IMR-90 (cell line): ENCODE measurements at regions not wholly inside any gene's neighbourhood (a gene's known extent, or its start where the extent isn't known, plus 50 kb on each side); places are given as distances from the start of the nearest gene placed in this dataset.

Experiments
- ATAC-seq: fragments of 200-7000 bp; cut with Tn5 transposase; 2 replicates; pipeline ENCODE4 v1.9.1; 2020; ENCODE audit warnings: low read depth, mild to moderate bottlenecking, moderate library complexity
- BruUV-seq: library from RNA; stranded (reverse); fragments of 400-500 nt; replicated peaks from 2 replicates; lab custom pipeline; 2021; lab: Mats Ljungman, UMichigan
- CTCF ChIA-PET: fragments of 300-600 bp; formaldehyde crosslinking; extraction: SDS; loops from one replicate; lab custom pipeline; 2021; ENCODE audit warnings: antibody characterized with exemption; lab: Yijun Ruan, JAX
- POLR2A ChIA-PET: fragments of 300-600 bp; sonication (Branson Sonifier 250); formaldehyde crosslinking; loops from one replicate; lab custom pipeline; 2022; ENCODE audit warnings: antibody characterized with exemption; ENCODE audit not compliant: unreplicated experiment; lab: Charles Lee
- DNase-seq: peaks from one replicate; pipeline ENCODE4 v3.0.0; 2013
- H2AFZ ChIP-seq: replicated peaks from 2 replicates; pipeline ENCODE3; 2013; ENCODE audit warnings: low read length, mild to moderate bottlenecking; ENCODE audit not compliant: poor library complexity
- H2AK5ac ChIP-seq: 2 replicates; pipeline ENCODE4 v1.6.1; 2013; ENCODE audit warnings: low read depth, low read length, inconsistent platforms
- H2AK9ac ChIP-seq: replicated peaks from 2 replicates; pipeline ENCODE3; 2013; ENCODE audit warnings: mild to moderate bottlenecking, low read depth, low read length, moderate library complexity; ENCODE audit not compliant: poor library complexity
- H2BK120ac ChIP-seq: 2 replicates; pipeline ENCODE4 v1.6.1; 2013; ENCODE audit warnings: low read depth, low read length, inconsistent platforms
- H2BK15ac ChIP-seq: 3 replicates; pipeline ENCODE4 v1.6.1; 2013; ENCODE audit warnings: low read depth, low read length, inconsistent platforms
- H2BK20ac ChIP-seq: 2 replicates; pipeline ENCODE4 v1.6.1; 2013; ENCODE audit warnings: low read depth, mild to moderate bottlenecking, inconsistent platforms, low read length, moderate library complexity
- H2BK5ac ChIP-seq: 2 replicates; pipeline ENCODE4 v1.6.1; 2013; ENCODE audit warnings: mild to moderate bottlenecking, low read depth, low read length, inconsistent platforms; ENCODE audit not compliant: poor library complexity, severe bottlenecking
- H3K14ac ChIP-seq: replicated peaks from 2 replicates; pipeline ENCODE4 v1.6.1; 2013; ENCODE audit warnings: low read depth, low read length, inconsistent platforms
- H3K18ac ChIP-seq: 2 replicates; pipeline ENCODE4 v1.6.1; 2013; ENCODE audit warnings: low read depth, low read length, control low read depth
- H3K23ac ChIP-seq: 2 replicates; pipeline ENCODE4 v1.6.1; 2013; ENCODE audit warnings: low read depth, low read length, inconsistent platforms
- H3K27ac ChIP-seq: 2 replicates; pipeline ENCODE4 v1.5.1; 2013; ENCODE audit warnings: mild to moderate bottlenecking, control low read depth, low read length; ENCODE audit not compliant: insufficient read depth
- H3K27me3 ChIP-seq: 2 replicates; pipeline ENCODE4 v1.6.1; 2013; ENCODE audit warnings: low read length; ENCODE audit not compliant: control insufficient read depth, insufficient read depth
- H3K36me3 ChIP-seq: 2 replicates; pipeline ENCODE4 v1.6.1; 2013; ENCODE audit warnings: low read length, mixed read lengths; ENCODE audit not compliant: control insufficient read depth, insufficient read depth
- H3K4ac ChIP-seq: 2 replicates; pipeline ENCODE4 v1.6.1; 2013; ENCODE audit warnings: low read depth, low read length, inconsistent platforms
- H3K4me1 ChIP-seq: 2 replicates; pipeline ENCODE4 v1.6.1; 2013; ENCODE audit warnings: low read length, mixed read lengths; ENCODE audit not compliant: control insufficient read depth, insufficient read depth
- H3K4me2 ChIP-seq: 2 replicates; pipeline ENCODE4 v1.6.1; 2013; ENCODE audit warnings: low read depth, mild to moderate bottlenecking, control low read depth, low read length, moderate library complexity
- H3K4me3 ChIP-seq: 2 replicates; pipeline ENCODE4 v1.5.1; 2013; ENCODE audit warnings: low read depth, mild to moderate bottlenecking, control low read depth, low read length, moderate library complexity; ENCODE audit not compliant: insufficient read depth
- H3K56ac ChIP-seq: 2 replicates; pipeline ENCODE4 v1.6.1; 2013; ENCODE audit warnings: low read length, inconsistent platforms; ENCODE audit not compliant: insufficient read depth; ENCODE audit errors: extremely low read depth
- H3K79me1 ChIP-seq, 2 experiments: 2 replicates each; pipeline ENCODE4 v1.6.1; 2013; ENCODE audit warnings: low read length in 2 of 2, inconsistent platforms in 1 of 2, low read depth in 1 of 2
- H3K9ac ChIP-seq: 2 replicates; pipeline ENCODE4 v1.6.1; 2013; ENCODE audit warnings: low read depth, low read length, control low read depth
- H3K9me1 ChIP-seq: 2 replicates; pipeline ENCODE4 v1.6.1; 2013; ENCODE audit warnings: low read length, inconsistent platforms; ENCODE audit not compliant: insufficient read depth
- H3K9me3 ChIP-seq: 2 replicates; pipeline ENCODE4 v1.6.1; 2013; ENCODE audit warnings: low read length; ENCODE audit not compliant: control insufficient read depth, insufficient read depth
- H4K20me1 ChIP-seq: 2 replicates; pipeline ENCODE4 v1.6.1; 2013; ENCODE audit warnings: low read length, inconsistent platforms; ENCODE audit not compliant: insufficient read depth
- H4K5ac ChIP-seq: 2 replicates; pipeline ENCODE4 v1.6.1; 2013; ENCODE audit warnings: mild to moderate bottlenecking, low read depth, low read length, control low read depth
- H4K8ac ChIP-seq, 2 experiments: 2 replicates each; pipeline ENCODE4 v1.6.1; 2013; ENCODE audit warnings: low read depth in 2 of 2, low read length in 2 of 2, control low read depth in 1 of 2, inconsistent platforms in 1 of 2
- H4K91ac ChIP-seq: 2 replicates; pipeline ENCODE4 v1.6.1; 2013; ENCODE audit warnings: low read depth, low read length, inconsistent platforms; ENCODE audit not compliant: insufficient read depth
- CEBPB ChIP-seq: IDR thresholded peaks from 2 replicates; pipeline ENCODE4 v1.6.1; 2012; ENCODE audit warnings: low read depth, low read length, improper control_type of control experiment
- MAFK ChIP-seq: IDR thresholded peaks from 2 replicates; pipeline ENCODE4 v1.6.1; 2012; ENCODE audit warnings: low read depth, low read length, improper control_type of control experiment
- SMC3 ChIP-seq: fragments of 150-350 bp; IDR thresholded peaks from 2 replicates; pipeline ENCODE4 v1.6.1; 2016; ENCODE audit warnings: low read depth, mild to moderate bottlenecking, antibody characterized with exemption, low read length, moderate library complexity
- WGBS, 2 experiments: methylation state at CpG; one replicate each; pipeline versions ENCODE4 v1.1.5 to v1.1.7; 2013; ENCODE audit warnings: missing lambda C conversion rate in 2 of 2; ENCODE audit not compliant: insufficient read length in 1 of 2; ENCODE audit errors: extremely low coverage in 2 of 2; 5-methylcytosine and 5-hydroxymethylcytosine counted together
- dilution Hi-C: fragments of 300-500 bp; cut with HindIII; formaldehyde crosslinking; loops from one replicate; pipeline ENCODE4 v1.14.3; 2018; ENCODE audit warnings: low sequenced_read_pairs; ENCODE audit not compliant: unreplicated experiment
- in situ Hi-C: fragments of 300-500 bp; cut with MboI; formaldehyde crosslinking; loops from 3 replicates; pipeline ENCODE4 v1.14.3; 2019; ENCODE audit warnings: low sequenced_read_pairs, inconsistent platforms, mixed read lengths
- intact Hi-C: fragments of 100-400 bp; cut with micrococcal nuclease; formaldehyde crosslinking; loops from 2 replicates; pipeline ENCODE4 v1.10.0; 2022
- TF ChIP-seq, protein P1 (sequence below): fragments of 150-350 bp; IDR thresholded peaks from 2 replicates; pipeline ENCODE4 v1.6.1; 2016; ENCODE audit warnings: low read depth, mild to moderate bottlenecking, low read length, moderate library complexity, borderline replicate concordance
- TF ChIP-seq, protein P2 (sequence below): fragments of 150-350 bp; IDR thresholded peaks from 2 replicates; pipeline ENCODE4 v1.6.1; 2017; ENCODE audit warnings: mild to moderate bottlenecking, antibody characterized with exemption, low read length, low read depth

DNA sequence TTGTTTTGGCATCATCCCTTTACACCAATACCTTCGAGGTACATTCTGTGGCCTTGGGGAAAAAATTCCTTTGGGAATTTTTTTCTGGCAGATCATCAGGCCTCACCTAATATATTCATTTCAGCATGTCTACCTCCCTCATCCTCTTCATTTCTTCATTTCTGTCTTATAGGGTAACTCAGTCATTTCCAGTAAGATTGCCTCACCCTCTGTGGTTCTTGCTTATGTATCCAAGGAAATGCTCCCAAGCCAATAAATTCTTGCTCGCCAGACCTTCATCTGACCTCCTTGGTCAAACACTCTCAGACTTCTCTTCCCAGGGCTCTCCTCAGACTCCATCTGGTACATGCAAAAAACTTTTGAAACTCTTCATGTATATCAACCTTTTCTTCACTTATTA lies 265.6 kb downstream of the TMX3 start:
- Histone ChIP-seq H2BK120ac (peak overlapping the region; percentile 92), H3K36me3 (no peaks in the 10 kb centered on the region), H3K79me1 (no peaks in the 10 kb centered on the region), H3K9ac (no peak overlapping the region), H2AK5ac (peak overlapping the region; percentile 73; the same call in 1 of the 2 replicates), H3K4me3 (no peak overlapping the region), H3K27me3 (no peaks in the 10 kb centered on the region), H3K4me2 (peak overlapping the region; percentile 57; the same call in 1 of the 2 replicates), H3K56ac (peak overlapping the region; percentile 31; the same call in 1 of the 2 replicates), H2BK15ac (peak overlapping the region; percentile 60; the same call in 2 of the 3 replicates), H3K18ac (peak overlapping the region; percentile 99), H3K4me1 (peaks cover 9% of the 10 kb centered on the region; the same call in 1 of the 2 replicates), H2AK9ac (peak overlapping the region; percentile 60), H4K91ac (peak overlapping the region; percentile 93), H3K23ac (peak overlapping the region; percentile 58; the same call in 1 of the 2 replicates), H4K5ac (peak overlapping the region; percentile 95), H2BK5ac (peak overlapping the region; percentile 94), H3K27ac (peak overlapping the region; percentile 63; the same call in 1 of the 2 replicates), H3K14ac (peak overlapping the region; percentile 75), H2AFZ (no peak overlapping the region), H2BK20ac (peak overlapping the region; percentile 95), H4K20me1 (no peaks in the 10 kb centered on the region), H3K9me3 (no peaks in the 10 kb centered on the region), H3K9me1 (peaks cover 7% of the 10 kb centered on the region), H4K8ac (peak overlapping the region; percentile 20 to 67; a peak in 3 of 4 replicates), H3K4ac (peak overlapping the region; percentile 85)
- in situ Hi-C loops = no loop called here
- ChIA-PET POLR2A (no interaction called here), CTCF (no interaction called here)
- TF ChIP-seq, protein P1, sequence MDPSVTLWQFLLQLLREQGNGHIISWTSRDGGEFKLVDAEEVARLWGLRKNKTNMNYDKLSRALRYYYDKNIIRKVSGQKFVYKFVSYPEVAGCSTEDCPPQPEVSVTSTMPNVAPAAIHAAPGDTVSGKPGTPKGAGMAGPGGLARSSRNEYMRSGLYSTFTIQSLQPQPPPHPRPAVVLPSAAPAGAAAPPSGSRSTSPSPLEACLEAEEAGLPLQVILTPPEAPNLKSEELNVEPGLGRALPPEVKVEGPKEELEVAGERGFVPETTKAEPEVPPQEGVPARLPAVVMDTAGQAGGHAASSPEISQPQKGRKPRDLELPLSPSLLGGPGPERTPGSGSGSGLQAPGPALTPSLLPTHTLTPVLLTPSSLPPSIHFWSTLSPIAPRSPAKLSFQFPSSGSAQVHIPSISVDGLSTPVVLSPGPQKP = no peak
- TF ChIP-seq, protein P2, sequence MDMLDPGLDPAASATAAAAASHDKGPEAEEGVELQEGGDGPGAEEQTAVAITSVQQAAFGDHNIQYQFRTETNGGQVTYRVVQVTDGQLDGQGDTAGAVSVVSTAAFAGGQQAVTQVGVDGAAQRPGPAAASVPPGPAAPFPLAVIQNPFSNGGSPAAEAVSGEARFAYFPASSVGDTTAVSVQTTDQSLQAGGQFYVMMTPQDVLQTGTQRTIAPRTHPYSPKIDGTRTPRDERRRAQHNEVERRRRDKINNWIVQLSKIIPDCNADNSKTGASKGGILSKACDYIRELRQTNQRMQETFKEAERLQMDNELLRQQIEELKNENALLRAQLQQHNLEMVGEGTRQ = no peak
- TF ChIP-seq CEBPB (peak; percentile 85), MAFK (no peak), SMC3 (no peak)
- no TSS peak for BruUV-seq
- dilution Hi-C loops = no loop called here
- peak; percentile 86 for DNase-seq
- intact Hi-C loops = no loop called here
- WGBS, 2 experiments = 40% methylated on average over 1 of the region's 2 CpGs; no CpG with 5 or more reads in 1 of the 2 experiments
- ATAC-seq = peak; percentile 72
